Astrocyte (in vitro differentiated cells and primary cell): ENCODE measurements at regions not wholly inside any gene's neighbourhood (a gene's known extent, or its start where the extent isn't known, plus 50 kb on each side); places are given as distances from the start of the nearest gene placed in this dataset.

Source experiments
- DNase-seq: peaks from one replicate; pipeline ENCODE4 v3.0.0-alpha.2; 2010; ENCODE audit warnings: low read depth
- FAIRE-seq: peaks from 2 replicates; lab custom pipeline; 2011; peaks lifted over from hg19 to GRCh38; lab: Jason Lieb, UNC
- H2AFZ ChIP-seq: 2 replicates; pipeline ENCODE4 v1.6.0; 2012; ENCODE audit warnings: low read depth, low read length, inconsistent platforms
- H3K27ac ChIP-seq: 2 replicates; pipeline ENCODE4 v1.5.1; 2011; ENCODE audit warnings: low read depth, low read length, inconsistent platforms
- H3K27me3 ChIP-seq: 2 replicates; pipeline ENCODE4 v1.6.0; 2011; ENCODE audit warnings: low read length, inconsistent platforms; ENCODE audit not compliant: insufficient read depth
- H3K36me3 ChIP-seq: 2 replicates; pipeline ENCODE4 v1.5.1; 2011; ENCODE audit warnings: low read length, inconsistent platforms; ENCODE audit not compliant: insufficient read depth
- H3K4me1 ChIP-seq: 2 replicates; pipeline ENCODE4 v1.5.1; 2011; ENCODE audit warnings: low read length, inconsistent platforms; ENCODE audit not compliant: insufficient read depth
- H3K4me2 ChIP-seq: 2 replicates; pipeline ENCODE4 v1.6.0; 2012; ENCODE audit warnings: low read length, inconsistent platforms
- H3K4me3 ChIP-seq: 2 replicates; pipeline ENCODE4 v1.5.1; 2011; ENCODE audit warnings: low read depth, mild to moderate bottlenecking, low read length, inconsistent platforms; ENCODE audit not compliant: insufficient read depth
- H3K79me2 ChIP-seq: 2 replicates; pipeline ENCODE4 v1.6.0; 2012; ENCODE audit warnings: mild to moderate bottlenecking, low read length, inconsistent platforms; ENCODE audit not compliant: insufficient read depth
- H3K9ac ChIP-seq: 2 replicates; pipeline ENCODE4 v1.6.0; 2012; ENCODE audit warnings: mild to moderate bottlenecking, low read length, inconsistent platforms
- H3K9me3 ChIP-seq: 2 replicates; pipeline ENCODE4 v1.5.1; 2012; ENCODE audit warnings: low read depth, mild to moderate bottlenecking, low read length, inconsistent platforms; ENCODE audit not compliant: insufficient read depth
- H4K20me1 ChIP-seq: 2 replicates; pipeline ENCODE4 v1.6.0; 2012; ENCODE audit warnings: low read length, inconsistent platforms; ENCODE audit not compliant: insufficient read depth
- H3K27ac Mint-ChIP-seq: one replicate; pipeline ENCODE4 v1.8.0; 2021; ENCODE audit warnings: mild to moderate bottlenecking, mixed read lengths; ENCODE audit not compliant: unreplicated experiment
- H3K27me3 Mint-ChIP-seq: one replicate; pipeline ENCODE4 v1.8.0; 2021; ENCODE audit warnings: low read depth, mixed read lengths; ENCODE audit not compliant: unreplicated experiment
- H3K36me3 Mint-ChIP-seq: one replicate; pipeline ENCODE4 v1.8.0; 2021; ENCODE audit warnings: low read depth, mixed read lengths; ENCODE audit not compliant: unreplicated experiment
- H3K4me1 Mint-ChIP-seq: one replicate; pipeline ENCODE4 v1.8.0; 2021; ENCODE audit warnings: low read depth, mixed read lengths; ENCODE audit not compliant: unreplicated experiment
- H3K4me3 Mint-ChIP-seq: one replicate; pipeline ENCODE4 v1.8.0; 2021; ENCODE audit warnings: mild to moderate bottlenecking, moderate library complexity, mixed read lengths; ENCODE audit not compliant: unreplicated experiment
- H3K9me3 Mint-ChIP-seq: one replicate; pipeline ENCODE4 v1.8.0; 2021; ENCODE audit warnings: mild to moderate bottlenecking, mixed read lengths; ENCODE audit not compliant: unreplicated experiment
- CTCF ChIP-seq: IDR thresholded peaks from 2 replicates; pipeline ENCODE4 v1.5.1; 2011; ENCODE audit warnings: low read depth, mild to moderate bottlenecking, inconsistent platforms, low read length, moderate library complexity; ENCODE audit not compliant: insufficient read depth
- EZH2 ChIP-seq: IDR thresholded peaks from 2 replicates; pipeline ENCODE4 v1.6.1; 2012; ENCODE audit warnings: mild to moderate bottlenecking, low read length, inconsistent platforms; ENCODE audit not compliant: insufficient read depth

GRCh38 chr19:30879736-30880135 is 469.5 kb downstream of the TSHZ3 start:
- no peak overlapping the region for H3K27ac ChIP-seq
- no peak for FAIRE-seq

GRCh38 chr19:30879225-30879624 is 470.0 kb downstream of the TSHZ3 start:
- DNase-seq: no peak
- Mint-ChIP-seq H3K27ac (no peak overlapping the region), H3K4me3 (no peak overlapping the region), H3K27me3 (peaks cover 15% of the 10 kb centered on the region), H3K36me3 (no peaks in the 10 kb centered on the region), H3K9me3 (no peaks in the 10 kb centered on the region), H3K4me1 (no peaks in the 10 kb centered on the region)
- TF ChIP-seq EZH2 (no peak), CTCF (no peak)
- Histone ChIP-seq H4K20me1 (no peaks in the 10 kb centered on the region), H3K4me1 (no peaks in the 10 kb centered on the region), H3K9me3 (peaks cover 3% of the 10 kb centered on the region), H3K27ac (no peak overlapping the region), H3K36me3 (no peaks in the 10 kb centered on the region), H3K27me3 (no peaks in the 10 kb centered on the region), H2AFZ (no peak overlapping the region), H3K4me3 (no peak overlapping the region), H3K9ac (no peak overlapping the region), H3K79me2 (no peaks in the 10 kb centered on the region), H3K4me2 (no peak overlapping the region)
- no peak for FAIRE-seq

More at GRCh38 chr19:30879736-30880135, 469.5 kb downstream of the TSHZ3 start:
- Histone ChIP-seq H3K9me3 (peaks cover 3% of the 10 kb centered on the region), H3K36me3 (no peaks in the 10 kb centered on the region), H3K4me3 (no peak overlapping the region), H3K27me3 (no peaks in the 10 kb centered on the region), H3K79me2 (no peaks in the 10 kb centered on the region), H3K9ac (no peak overlapping the region), H4K20me1 (no peaks in the 10 kb centered on the region), H3K4me1 (no peaks in the 10 kb centered on the region), H3K4me2 (no peak overlapping the region), H2AFZ (no peak overlapping the region)
- H3K27ac Mint-ChIP-seq: no peak overlapping the region
- H3K4me1 Mint-ChIP-seq: no peaks in the 10 kb centered on the region
- DNase-seq: no peak
- TF ChIP-seq EZH2 (no peak), CTCF (no peak)
- H3K27me3 Mint-ChIP-seq: peaks cover 15% of the 10 kb centered on the region
- H3K36me3 Mint-ChIP-seq: no peaks in the 10 kb centered on the region
- no peak overlapping the region for H3K4me3 Mint-ChIP-seq
- no peaks in the 10 kb centered on the region for H3K9me3 Mint-ChIP-seq

- TF ChIP-seq CTCF (no peak), EZH2 (no peak)
- H3K36me3 Mint-ChIP-seq: no peaks in the 10 kb centered on the region
- Histone ChIP-seq H3K27me3 (no peaks in the 10 kb centered on the region), H3K4me2 (no peak overlapping the region), H3K27ac (no peak overlapping the region), H3K9ac (no peak overlapping the region), H4K20me1 (no peaks in the 10 kb centered on the region), H3K79me2 (no peaks in the 10 kb centered on the region), H3K4me1 (no peaks in the 10 kb centered on the region), H3K36me3 (no peaks in the 10 kb centered on the region), H3K4me3 (no peak overlapping the region), H3K9me3 (peaks cover 3% of the 10 kb centered on the region), H2AFZ (no peak overlapping the region)
- peaks cover 17% of the 10 kb centered on the region for H3K27me3 Mint-ChIP-seq
- FAIRE-seq (no peak), DNase-seq (no peak)
- H3K27ac Mint-ChIP-seq: no peak overlapping the region
- no peaks in the 10 kb centered on the region for H3K4me1 Mint-ChIP-seq
- no peak overlapping the region for H3K4me3 Mint-ChIP-seq
- no peaks in the 10 kb centered on the region for H3K9me3 Mint-ChIP-seq
Observed at GRCh38 chr19:30878495-30878894, 470.7 kb downstream of the TSHZ3 start.
